Activated CD4-positive, alpha-beta T cell treated with anti-CD3 and anti-CD28 coated beads, Interleukin-2, amount 10 ng/mL, durations not matched to agents 7 days and 5 days (primary cell): ENCODE measurements at regions not wholly inside any gene's neighbourhood (a gene's known extent, or its start where the extent isn't known, plus 50 kb on each side); places are given as distances from the start of the nearest gene placed in this dataset.

ENCODE experiments used
- CTCF ChIA-PET: fragments of 350-600 bp; sonication (Branson Sonifier 250); formaldehyde crosslinking; loops from one replicate; lab custom pipeline; 2021; ENCODE audit warnings: antibody characterized with exemption; lab: Charles Lee
- POLR2A ChIA-PET: fragments of 350-600 bp; sonication (Branson Sonifier 250); formaldehyde crosslinking; loops from one replicate; lab custom pipeline; 2021; ENCODE audit warnings: antibody characterized with exemption; lab: Charles Lee
- DNase-seq: peaks from one replicate; pipeline ENCODE4 v3.0.0-alpha.2; 2020
- H3K27ac Mint-ChIP-seq: one replicate; pipeline ENCODE4 v1.8.0; 2021; ENCODE audit warnings: mild to moderate bottlenecking, moderate library complexity, mixed read lengths
- H3K27me3 Mint-ChIP-seq: one replicate; pipeline ENCODE4 v1.8.0; 2021; ENCODE audit warnings: mixed read lengths
- H3K36me3 Mint-ChIP-seq: one replicate; pipeline ENCODE4 v1.8.0; 2021; ENCODE audit warnings: low read depth, mixed read lengths
- H3K4me1 Mint-ChIP-seq: one replicate; pipeline ENCODE4 v1.8.0; 2021; ENCODE audit warnings: mixed read lengths
- H3K4me3 Mint-ChIP-seq: one replicate; pipeline ENCODE4 v1.8.0; 2021; ENCODE audit warnings: mild to moderate bottlenecking, moderate library complexity, mixed read lengths
- H3K9me3 Mint-ChIP-seq: one replicate; pipeline ENCODE4 v1.8.0; 2021; ENCODE audit warnings: mixed read lengths

GRCh38 chr6:85195243-85195642 is 254.6 kb upstream of the NT5E start:
- DNase-seq = no peak
- Mint-ChIP-seq H3K27me3 (no peaks in the 10 kb centered on the region), H3K27ac (no peak overlapping the region), H3K36me3 (no peaks in the 10 kb centered on the region), H3K4me3 (no peak overlapping the region), H3K4me1 (no peaks in the 10 kb centered on the region), H3K9me3 (no peaks in the 10 kb centered on the region)
- CTCF ChIA-PET = no interaction called here
- POLR2A ChIA-PET = no interaction called here

- Mint-ChIP-seq H3K27me3 (no peaks in the 10 kb centered on the region), H3K9me3 (no peaks in the 10 kb centered on the region)
- CTCF ChIA-PET = no interaction called here
These were observed 256.5 kb upstream of the NT5E start for GRCh38 chr6:85193339-85193738.

GRCh38 chr6:85192596-85192995 is 257.3 kb upstream of the NT5E start:
- Mint-ChIP-seq H3K27me3 (no peaks in the 10 kb centered on the region), H3K27ac (no peak overlapping the region), H3K4me3 (no peak overlapping the region)

More at GRCh38 chr6:85193339-85193738, 256.5 kb upstream of the NT5E start:
- POLR2A ChIA-PET = no interaction called here
- H3K27ac Mint-ChIP-seq = no peak overlapping the region
- H3K4me1 Mint-ChIP-seq = no peaks in the 10 kb centered on the region
- no peaks in the 10 kb centered on the region for H3K36me3 Mint-ChIP-seq
- H3K4me3 Mint-ChIP-seq = no peak overlapping the region
- DNase-seq = no peak

GRCh38 chr6:85192186-85192585 is 257.7 kb upstream of the NT5E start:
- H3K9me3 Mint-ChIP-seq = no peaks in the 10 kb centered on the region
- H3K4me1 Mint-ChIP-seq = no peaks in the 10 kb centered on the region
- ChIA-PET CTCF (no interaction called here), POLR2A (no interaction called here)
- no peak overlapping the region for H3K4me3 Mint-ChIP-seq
- H3K36me3 Mint-ChIP-seq = no peaks in the 10 kb centered on the region
- H3K27me3 Mint-ChIP-seq = no peaks in the 10 kb centered on the region
- no peak for DNase-seq
- H3K27ac Mint-ChIP-seq = no peak overlapping the region

More at GRCh38 chr6:85192596-85192995, 257.3 kb upstream of the NT5E start:
- ChIA-PET CTCF (no interaction called here), POLR2A (no interaction called here)
- H3K36me3 Mint-ChIP-seq = no peaks in the 10 kb centered on the region
- H3K9me3 Mint-ChIP-seq = no peaks in the 10 kb centered on the region
- no peaks in the 10 kb centered on the region for H3K4me1 Mint-ChIP-seq
- DNase-seq = no peak

- Mint-ChIP-seq H3K4me3 (no peak overlapping the region), H3K9me3 (no peaks in the 10 kb centered on the region), H3K27me3 (no peaks in the 10 kb centered on the region), H3K27ac (no peak overlapping the region), H3K36me3 (no peaks in the 10 kb centered on the region), H3K4me1 (no peaks in the 10 kb centered on the region)
- DNase-seq = no peak
- ChIA-PET POLR2A (no interaction called here), CTCF (no interaction called here)
These were observed 258.2 kb upstream of the NT5E start for GRCh38 chr6:85191656-85192055.

- no peaks in the 10 kb centered on the region for H3K4me1 Mint-ChIP-seq
- no peaks in the 10 kb centered on the region for H3K27me3 Mint-ChIP-seq
- H3K9me3 Mint-ChIP-seq = no peaks in the 10 kb centered on the region
- ChIA-PET CTCF (no interaction called here), POLR2A (no interaction called here)
- DNase-seq = no peak
- H3K36me3 Mint-ChIP-seq = no peaks in the 10 kb centered on the region
- no peak overlapping the region for H3K27ac Mint-ChIP-seq
- no peak overlapping the region for H3K4me3 Mint-ChIP-seq
These were observed 263.2 kb upstream of the NT5E start for GRCh38 chr6:85186546-85187175.

GRCh38 chr6:85185977-85186376 is 263.9 kb upstream of the NT5E start:
- CTCF ChIA-PET = no interaction called here
- Mint-ChIP-seq H3K4me1 (no peaks in the 10 kb centered on the region), H3K9me3 (no peaks in the 10 kb centered on the region), H3K27ac (no peak overlapping the region), H3K36me3 (no peaks in the 10 kb centered on the region), H3K4me3 (no peak overlapping the region), H3K27me3 (no peaks in the 10 kb centered on the region)
- POLR2A ChIA-PET = no interaction called here
- no peak for DNase-seq

- ChIA-PET CTCF (no interaction called here), POLR2A (no interaction called here)
- Mint-ChIP-seq H3K9me3 (no peaks in the 10 kb centered on the region), H3K4me3 (no peak overlapping the region), H3K36me3 (no peaks in the 10 kb centered on the region), H3K27ac (no peak overlapping the region), H3K27me3 (no peaks in the 10 kb centered on the region), H3K4me1 (no peaks in the 10 kb centered on the region)
- no peak for DNase-seq
These were observed 266.0 kb upstream of the NT5E start for GRCh38 chr6:85183841-85184240.

- H3K27ac Mint-ChIP-seq = no peak overlapping the region
- H3K27me3 Mint-ChIP-seq = no peaks in the 10 kb centered on the region
- DNase-seq = no peak
- no peaks in the 10 kb centered on the region for H3K4me1 Mint-ChIP-seq
- no peaks in the 10 kb centered on the region for H3K9me3 Mint-ChIP-seq
- H3K4me3 Mint-ChIP-seq = no peak overlapping the region
- H3K36me3 Mint-ChIP-seq = no peaks in the 10 kb centered on the region
- ChIA-PET POLR2A (no interaction called here), CTCF (no interaction called here)
These were observed 277.2 kb upstream of the NT5E start for GRCh38 chr6:85172705-85173104.

GRCh38 chr6:85172161-85172560 is 277.7 kb upstream of the NT5E start:
- POLR2A ChIA-PET = no interaction called here
- Mint-ChIP-seq H3K4me3 (no peak overlapping the region), H3K27ac (no peak overlapping the region), H3K9me3 (no peaks in the 10 kb centered on the region), H3K4me1 (no peaks in the 10 kb centered on the region), H3K27me3 (no peaks in the 10 kb centered on the region), H3K36me3 (no peaks in the 10 kb centered on the region)
- DNase-seq = no peak
- CTCF ChIA-PET = no interaction called here

GRCh38 chr6:85169189-85169588 is 280.7 kb upstream of the NT5E start:
- ChIA-PET CTCF (no interaction called here), POLR2A (no interaction called here)
- no peaks in the 10 kb centered on the region for H3K9me3 Mint-ChIP-seq
- no peaks in the 10 kb centered on the region for H3K27me3 Mint-ChIP-seq
- no peak overlapping the region for H3K4me3 Mint-ChIP-seq
- no peaks in the 10 kb centered on the region for H3K36me3 Mint-ChIP-seq
- H3K27ac Mint-ChIP-seq = no peak overlapping the region
- DNase-seq = no peak
- H3K4me1 Mint-ChIP-seq = no peaks in the 10 kb centered on the region

GRCh38 chr6:85168146-85168545 is 281.7 kb upstream of the NT5E start:
- ChIA-PET CTCF (no interaction called here), POLR2A (no interaction called here)
- Mint-ChIP-seq H3K36me3 (no peaks in the 10 kb centered on the region), H3K27me3 (no peaks in the 10 kb centered on the region), H3K9me3 (no peaks in the 10 kb centered on the region), H3K27ac (no peak overlapping the region), H3K4me1 (no peaks in the 10 kb centered on the region), H3K4me3 (no peak overlapping the region)
- no peak for DNase-seq

- no peaks in the 10 kb centered on the region for H3K36me3 Mint-ChIP-seq
- H3K4me3 Mint-ChIP-seq = no peak overlapping the region
- no peak overlapping the region for H3K27ac Mint-ChIP-seq
- ChIA-PET CTCF (no interaction called here), POLR2A (no interaction called here)
- no peaks in the 10 kb centered on the region for H3K27me3 Mint-ChIP-seq
- no peak for DNase-seq
- H3K4me1 Mint-ChIP-seq = no peaks in the 10 kb centered on the region
- H3K9me3 Mint-ChIP-seq = no peaks in the 10 kb centered on the region
These were observed 283.7 kb upstream of the NT5E start for GRCh38 chr6:85166114-85166741.
